Activated CD4-positive, CD25-positive, alpha-beta regulatory T cell treated with anti-CD3 and anti-CD28 coated beads, Interleukin-2, amount 50 U/mL, for 24 hours (primary cell): ENCODE measurements at regions not wholly inside any gene's neighbourhood (a gene's known extent, or its start where the extent isn't known, plus 50 kb on each side); places are given as distances from the start of the nearest gene placed in this dataset.

Experiments used
- ATAC-seq, 2 donors: fragments of 150-1000 bp; cut with Tn5 transposase; one replicate each; pipeline ENCODE4 v1.10.0; 2021; ENCODE audit warnings: mild to moderate bottlenecking in 1 of 2, moderate library complexity in 1 of 2

GRCh38 chr4:188573104-188573503 lies 433.9 kb downstream of the TRIML1 start:
- no peak for ATAC-seq

- no peak for ATAC-seq
Observed at GRCh38 chr4:188578657-188579056, 439.4 kb downstream of the TRIML1 start.

GRCh38 chr4:188596021-188596420 lies 456.8 kb downstream of the TRIML1 start:
- ATAC-seq, result no peak

DNA sequence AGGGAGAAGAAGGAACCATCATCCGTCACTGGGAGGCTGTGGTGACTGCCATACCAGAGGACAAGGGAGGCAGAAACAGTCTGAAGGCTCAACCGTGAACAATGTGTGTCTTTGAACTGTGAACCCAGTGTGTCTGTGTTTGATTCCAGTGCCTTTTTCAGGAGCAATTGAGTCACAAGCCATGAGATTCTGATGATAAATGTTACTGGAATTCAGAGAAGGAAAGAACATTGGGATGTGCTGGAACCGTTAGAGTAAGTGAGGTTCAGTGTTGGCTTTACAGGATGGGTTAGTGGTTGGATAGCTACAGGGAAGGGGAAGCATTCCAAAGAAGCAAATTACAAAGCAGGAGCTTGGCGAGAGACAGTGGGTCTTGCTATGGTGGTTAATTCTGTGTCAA lies 464.4 kb downstream of the TRIML1 start:
- ATAC-seq, result no peak

DNA sequence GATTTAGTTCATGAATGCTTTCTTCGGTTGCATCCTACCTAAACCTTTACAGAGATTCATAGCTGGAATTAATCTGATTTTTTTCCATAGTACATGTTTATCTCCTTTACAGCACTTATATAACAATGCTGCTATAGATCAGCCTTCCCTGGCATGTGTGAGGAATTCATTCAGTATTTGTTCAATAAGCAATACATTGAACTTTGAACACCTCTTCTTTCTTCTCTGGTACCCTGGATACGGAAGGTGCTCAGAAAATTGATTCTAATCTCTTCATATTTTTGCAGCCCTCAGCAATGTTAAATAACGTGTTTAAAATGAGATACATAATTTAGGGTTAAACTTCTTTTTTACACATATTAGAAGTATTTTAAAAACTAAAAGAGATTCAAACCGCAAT lies 467.4 kb downstream of the TRIML1 start:
- no peak for ATAC-seq

DNA sequence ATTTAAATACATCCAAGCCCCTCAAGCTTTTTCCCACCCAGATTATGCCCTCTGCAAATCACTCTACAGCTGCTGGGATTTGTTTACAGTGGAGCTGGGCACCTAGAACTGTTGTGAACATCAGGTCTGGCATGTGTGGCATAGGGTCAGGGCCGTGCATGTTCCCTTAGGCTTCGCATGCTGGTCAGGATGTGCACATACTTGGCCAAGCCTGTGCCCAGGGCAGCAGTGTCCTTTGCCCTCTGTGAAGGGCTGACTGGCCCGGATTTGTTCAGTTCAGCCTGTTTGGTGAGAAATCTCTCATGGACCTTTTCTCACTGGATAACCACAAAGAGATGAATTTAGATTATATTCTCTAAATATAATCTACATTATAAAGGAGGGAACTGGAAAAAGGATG lies 471.9 kb downstream of the TRIML1 start:
- no peak for ATAC-seq

DNA sequence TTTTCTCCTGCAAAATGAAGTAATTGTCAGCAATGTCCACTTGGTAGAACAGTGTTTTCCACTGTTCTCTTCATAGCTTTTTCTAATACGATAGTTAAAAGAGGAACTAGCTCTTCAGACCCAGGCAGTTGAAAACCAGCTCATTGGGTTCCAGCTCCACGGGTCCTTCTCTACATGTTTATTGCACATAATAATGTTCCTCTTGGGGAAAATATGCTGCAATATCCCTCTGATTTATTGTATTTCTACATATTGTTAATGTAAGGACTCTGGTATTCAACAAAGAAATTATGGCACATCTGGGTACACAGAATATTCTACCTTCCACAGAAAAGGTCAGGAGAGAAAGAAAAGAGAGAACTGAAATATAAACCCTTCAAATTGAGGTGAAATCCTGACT lies 473.4 kb downstream of the TRIML1 start:
- no peak for ATAC-seq

DNA sequence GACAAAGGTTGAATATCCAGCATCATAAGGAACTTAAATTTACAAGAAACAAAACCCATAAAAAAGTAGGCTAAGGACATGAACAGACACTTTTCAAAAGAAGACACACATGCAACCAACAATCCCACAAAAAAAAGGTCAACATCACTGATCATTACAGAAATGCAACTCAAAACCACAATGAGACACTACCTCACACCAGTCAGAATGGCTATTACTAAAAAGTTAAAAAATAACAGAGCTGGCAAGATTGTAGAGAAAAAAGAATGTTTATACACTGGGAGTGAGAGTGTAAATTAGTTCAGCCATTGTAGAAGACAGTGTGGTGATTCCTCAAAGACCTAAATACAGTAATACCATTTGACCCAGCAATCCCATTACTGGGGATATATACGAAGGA lies 474.7 kb downstream of the TRIML1 start:
- no peak for ATAC-seq

DNA sequence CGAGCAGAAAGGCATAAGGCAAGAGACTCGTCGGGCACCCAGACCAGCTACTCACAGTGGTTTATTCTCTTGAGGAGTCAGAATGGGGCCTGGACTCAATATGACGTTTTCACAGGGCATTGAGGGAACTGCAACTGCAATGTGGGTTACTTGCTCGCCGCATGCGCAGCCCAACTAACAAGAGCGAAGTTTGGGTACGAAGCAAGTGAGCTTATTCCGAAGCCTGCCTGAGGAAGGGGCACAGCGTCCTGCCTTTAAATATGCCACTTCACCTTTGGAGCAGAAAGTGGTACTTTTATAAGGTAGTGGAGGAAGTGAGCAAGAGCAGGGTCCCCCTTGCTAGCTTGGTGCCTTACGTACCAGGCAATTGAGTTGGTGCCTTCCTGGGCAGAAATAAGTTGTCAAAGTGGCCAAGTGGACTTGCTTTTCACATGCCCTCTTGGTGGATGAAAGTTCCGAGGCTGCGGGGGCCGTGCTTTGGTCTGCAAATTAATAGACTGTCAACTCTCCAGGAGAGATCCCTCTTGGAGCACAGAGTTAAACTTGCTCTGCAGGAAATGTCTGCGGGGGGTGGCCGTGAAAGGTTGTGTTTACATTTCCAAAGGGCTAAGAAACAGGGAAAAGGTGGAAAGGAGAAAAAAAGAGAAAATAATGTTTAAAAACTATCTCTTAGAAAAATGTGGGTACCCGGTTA lies 480.4 kb downstream of the TRIML1 start:
- ATAC-seq, result no peak

- no peak for ATAC-seq
Observed at GRCh38 chr4:188620608-188621007, 481.4 kb downstream of the TRIML1 start.

GRCh38 chr4:188623314-188623854 lies 484.1 kb downstream of the TRIML1 start:
- ATAC-seq, result no peak

GRCh38 chr4:188624370-188624769 lies 485.1 kb downstream of the TRIML1 start:
- no peak for ATAC-seq

DNA sequence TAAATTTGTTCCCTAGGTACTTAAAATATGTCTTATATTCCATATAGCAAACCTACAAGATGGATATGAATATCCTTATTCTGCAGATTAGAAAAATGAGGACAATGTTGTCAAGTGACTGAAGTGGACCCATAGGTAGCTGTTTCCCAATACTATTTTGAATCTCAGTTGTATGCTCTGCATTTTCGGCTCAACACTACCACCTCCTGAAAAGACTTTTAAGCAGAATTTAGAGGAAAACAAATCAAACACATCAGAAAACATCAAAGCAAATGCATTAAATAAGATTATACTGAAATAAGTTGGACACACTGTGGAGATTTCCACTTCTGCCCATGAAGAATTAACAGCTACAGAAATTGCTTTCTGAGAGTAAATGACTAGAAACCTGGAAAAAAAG lies 488.7 kb downstream of the TRIML1 start:
- no peak for ATAC-seq

DNA sequence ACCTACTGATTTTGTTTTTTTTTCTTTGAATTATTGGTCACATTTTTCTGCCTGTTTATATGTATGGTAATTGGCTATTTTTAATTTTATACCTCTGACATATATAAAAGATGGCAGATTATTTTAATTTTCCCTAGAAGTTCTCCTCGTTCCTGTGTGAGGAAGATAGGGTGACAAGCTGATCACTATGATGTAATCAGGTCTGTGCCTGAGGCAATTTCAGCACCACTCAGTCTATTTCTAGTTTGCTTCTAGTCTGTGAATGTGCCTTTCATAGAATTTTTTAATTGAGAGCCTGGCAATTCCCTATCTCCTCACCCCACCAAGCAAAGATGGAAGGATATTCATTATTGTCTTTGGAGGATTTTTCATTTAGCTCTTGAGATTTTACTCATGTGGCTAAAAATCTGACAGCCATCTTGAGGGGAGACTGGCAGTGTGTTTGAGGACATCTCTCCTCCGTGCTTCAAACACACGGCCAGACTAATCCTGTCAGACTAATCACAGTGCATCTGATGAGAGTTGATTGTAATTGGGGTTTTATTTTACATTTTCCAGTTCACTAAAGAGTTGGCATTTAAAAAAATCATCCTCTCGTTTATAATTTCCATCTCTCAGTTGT lies 500.3 kb downstream of the TRIML1 start:
- no peak for ATAC-seq

GRCh38 chr4:188647820-188648370 lies 508.7 kb downstream of the TRIML1 start:
- no peak for ATAC-seq

DNA sequence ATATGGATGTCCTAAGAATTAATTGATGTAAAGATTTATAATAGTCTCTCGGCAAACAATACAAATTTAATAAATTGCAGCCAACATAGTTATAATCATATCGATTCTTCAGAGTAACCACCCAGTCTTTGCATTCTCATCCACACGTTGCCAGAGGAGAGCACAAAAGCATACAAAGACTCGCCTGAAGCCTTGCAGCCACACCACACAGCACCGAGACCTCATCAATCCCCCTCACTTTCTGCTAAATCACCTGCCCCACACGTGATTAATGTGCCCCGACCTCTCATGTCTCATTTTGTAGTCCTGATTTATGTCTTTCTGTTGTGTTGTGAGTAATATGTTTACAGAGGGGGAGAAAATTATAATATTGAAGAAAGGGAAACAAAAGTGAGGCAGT lies 510.4 kb downstream of the TRIML1 start:
- no peak for ATAC-seq

DNA sequence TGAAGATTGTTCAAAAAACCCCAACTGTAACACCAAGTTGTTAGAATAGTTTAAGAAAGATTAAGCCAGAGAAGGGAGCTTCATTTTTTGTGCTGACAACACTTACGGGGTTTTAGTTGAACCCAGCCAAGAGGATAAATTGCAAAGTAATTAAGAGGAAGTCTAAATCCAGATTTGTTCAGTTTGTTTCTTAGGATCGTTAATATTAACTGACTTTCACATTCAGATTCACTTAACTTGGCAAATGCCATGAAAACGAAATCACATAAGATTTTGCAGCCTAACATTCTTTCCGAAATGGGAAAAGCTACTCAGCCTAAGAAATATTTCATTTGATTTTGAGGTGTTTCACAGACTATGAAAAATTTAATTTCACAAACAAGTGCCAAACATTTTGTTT lies 511.3 kb downstream of the TRIML1 start:
- ATAC-seq, result no peak

DNA sequence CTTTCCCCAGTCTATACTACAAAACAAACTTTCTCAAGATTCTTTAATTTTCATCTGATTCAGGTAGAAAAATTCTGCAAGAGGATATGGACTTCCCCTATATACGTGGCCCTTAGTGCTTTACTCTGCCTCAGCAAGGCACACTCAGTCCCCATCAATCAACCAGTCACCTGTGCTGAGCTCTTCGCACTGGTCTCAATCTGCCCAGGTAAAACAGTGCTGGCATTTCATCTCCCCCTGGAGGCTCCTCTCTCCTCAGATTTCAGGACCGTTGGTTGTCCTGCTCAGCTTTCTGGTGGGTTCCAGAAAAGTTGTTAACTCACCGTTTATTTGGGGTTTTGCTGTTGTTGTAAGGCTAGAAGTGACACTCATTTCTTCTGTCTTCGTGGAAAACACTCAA lies 518.1 kb downstream of the TRIML1 start:
- ATAC-seq, result no peak

DNA sequence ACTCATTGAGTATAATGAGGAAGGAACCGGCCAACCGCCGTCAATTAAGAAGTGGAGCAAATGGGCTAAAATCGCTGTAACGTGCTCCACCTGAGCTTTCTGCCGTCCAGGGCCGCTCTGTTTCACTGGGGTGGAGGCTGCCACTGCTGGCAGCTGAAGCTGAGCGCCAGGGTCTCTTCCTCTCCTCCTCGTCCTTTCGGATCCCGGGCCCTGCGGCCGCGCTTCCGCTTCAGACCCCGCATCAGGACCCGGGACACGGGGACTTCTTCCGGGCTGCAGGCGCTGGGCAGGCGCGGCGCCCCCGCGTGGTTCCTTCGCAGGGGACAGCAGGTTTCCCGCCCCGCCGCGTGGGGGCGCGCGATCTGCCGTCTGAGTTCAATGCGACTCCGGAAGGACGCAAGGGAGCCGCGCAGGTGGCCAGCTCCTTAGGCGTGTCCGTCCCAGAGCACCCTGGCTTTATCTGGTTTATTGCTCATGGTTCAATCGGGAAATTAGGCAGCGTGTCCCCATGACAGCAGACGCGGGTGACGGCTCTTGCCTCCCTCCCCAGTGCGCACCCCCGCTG lies 519.8 kb downstream of the TRIML1 start:
- ATAC-seq, result no peak

- no peak for ATAC-seq
Observed at GRCh38 chr4:188660796-188661195, 521.6 kb downstream of the TRIML1 start.

DNA sequence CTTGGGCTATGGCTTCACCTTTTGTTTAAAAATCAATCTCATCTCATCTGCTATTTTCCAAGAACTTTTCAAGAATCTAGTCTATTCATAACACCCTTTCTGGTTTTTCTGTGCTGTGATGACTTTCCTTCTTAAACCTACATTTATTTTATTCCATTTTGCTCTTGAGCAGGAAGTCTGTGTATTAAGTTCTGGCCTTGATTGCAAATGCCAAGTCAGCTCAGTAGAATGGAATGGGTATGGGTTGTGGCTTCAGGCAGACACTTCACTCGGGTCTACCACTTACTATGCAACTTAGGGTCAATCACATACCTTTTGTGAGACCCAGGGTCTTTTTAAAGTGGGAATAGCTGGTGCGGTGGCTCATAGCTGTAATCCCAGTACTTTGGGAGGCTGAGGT lies 522.3 kb downstream of the TRIML1 start:
- no peak for ATAC-seq

- no peak for ATAC-seq
Observed at GRCh38 chr4:188663369-188663768, 524.1 kb downstream of the TRIML1 start.

- ATAC-seq, result no peak
Observed at GRCh38 chr4:188665491-188666457, 526.5 kb downstream of the TRIML1 start.
